Neural cell (in vitro differentiated cells): ENCODE measurements at regions not wholly inside any gene's neighbourhood (a gene's known extent, or its start where the extent isn't known, plus 50 kb on each side); places are given as distances from the start of the nearest gene placed in this dataset.

ENCODE experiments used
- H2AFZ ChIP-seq: fragments of 200-600, 300-800 bp; sonication (generic), shearing (Covaris generic); 2 replicates; pipeline ENCODE4 v1.6.0; 2014; ENCODE audit warnings: low read depth, mild to moderate bottlenecking, antibody characterized with exemption, low read length, moderate library complexity
- H3F3A ChIP-seq: fragments of 200-600 bp; shearing (Covaris generic); 2 replicates; pipeline ENCODE4 v1.6.1; 2016; ENCODE audit warnings: mild to moderate bottlenecking, moderate library complexity, mixed read lengths, antibody characterized with exemption, low read length; ENCODE audit not compliant: insufficient read depth, poor library complexity, severe bottlenecking
- H3K27ac ChIP-seq: fragments of 200-600, 300-800 bp; sonication (generic), shearing (Covaris generic); 2 replicates; pipeline ENCODE4 v1.5.1; 2014; ENCODE audit warnings: mild to moderate bottlenecking, low read length, moderate library complexity
- H3K27me3 ChIP-seq: fragments of 300-800, 200-600 bp; sonication (generic), shearing (Covaris generic); 2 replicates; pipeline ENCODE4 v1.6.0; 2014; ENCODE audit warnings: mild to moderate bottlenecking, low read depth, low read length, moderate library complexity; ENCODE audit not compliant: insufficient read depth
- H3K36me3 ChIP-seq: fragments of 300-800, 200-600 bp; sonication (generic), shearing (Covaris generic); 2 replicates; pipeline ENCODE4 v1.5.1; 2014; ENCODE audit warnings: mild to moderate bottlenecking, antibody characterized with exemption, low read length, moderate library complexity; ENCODE audit not compliant: insufficient read depth
- H3K4me2 ChIP-seq: fragments of 300-800, 200-600 bp; sonication (generic), shearing (Covaris generic); 2 replicates; pipeline ENCODE4 v1.6.0; 2014; ENCODE audit warnings: mild to moderate bottlenecking, low read length
- H3K4me3 ChIP-seq: fragments of 300-800, 200-600 bp; sonication (generic), shearing (Covaris generic); 2 replicates; pipeline ENCODE4 v1.5.1; 2014; ENCODE audit warnings: mild to moderate bottlenecking, low read length, moderate library complexity
- H3K79me2 ChIP-seq: fragments of 200-600 bp; shearing (Covaris generic); replicated peaks from 2 replicates; pipeline ENCODE4 v1.6.0; 2014; ENCODE audit warnings: mild to moderate bottlenecking, low read length, moderate library complexity; ENCODE audit not compliant: insufficient read depth
- H3K9ac ChIP-seq: fragments of 300-800, 200-600 bp; sonication (generic), shearing (Covaris generic); 2 replicates; pipeline ENCODE4 v1.6.1; 2016; ENCODE audit warnings: mild to moderate bottlenecking, low read length, mixed read lengths
- H3K9me2 ChIP-seq: fragments of 200-600 bp; shearing (Covaris generic); 2 replicates; pipeline ENCODE4 v1.6.1; 2016; ENCODE audit warnings: mild to moderate bottlenecking, low read length, mixed read lengths; ENCODE audit not compliant: insufficient read depth
- H3K9me3 ChIP-seq: fragments of 200-600, 300-800 bp; sonication (generic), shearing (Covaris generic); 2 replicates; pipeline ENCODE4 v1.6.1; 2016; ENCODE audit warnings: mild to moderate bottlenecking, mixed run types, low read length, moderate library complexity, mixed read lengths
- H4K20me1 ChIP-seq: fragments of 200-600 bp; shearing (Covaris generic); 2 replicates; pipeline ENCODE4 v1.6.1; 2016; ENCODE audit warnings: mild to moderate bottlenecking, mixed run types; ENCODE audit not compliant: insufficient read depth
- CTCF ChIP-seq: fragments of 450-650 bp; IDR thresholded peaks from 2 replicates; pipeline ENCODE4 v1.5.1; 2014; ENCODE audit warnings: antibody characterized with exemption, mild to moderate bottlenecking, moderate library complexity; ENCODE audit not compliant: poor library complexity, severe bottlenecking
- EP300 ChIP-seq: fragments of 450-650 bp; conservative IDR thresholded peaks from 2 replicates; pipeline ENCODE4 v1.6.1; 2014; ENCODE audit warnings: antibody characterized with exemption, mild to moderate bottlenecking, moderate library complexity; ENCODE audit not compliant: poor library complexity, severe bottlenecking
- EZH2 ChIP-seq: fragments of 200-600, 300-800 bp; shearing (Covaris generic), sonication (generic); IDR thresholded peaks from 2 replicates; pipeline ENCODE4 v1.6.1; 2014; ENCODE audit warnings: antibody characterized with exemption, low read length, borderline replicate concordance, mild to moderate bottlenecking; ENCODE audit not compliant: insufficient read depth, poor library complexity, severe bottlenecking
- MXI1 ChIP-seq: fragments of 450-650 bp; conservative IDR thresholded peaks from 2 replicates; pipeline ENCODE4 v1.6.1; 2014; ENCODE audit warnings: antibody characterized with exemption, mild to moderate bottlenecking; ENCODE audit not compliant: poor library complexity, severe bottlenecking
- POLR2AphosphoS5 ChIP-seq: IDR thresholded peaks from 2 replicates; pipeline ENCODE4 v1.6.1; 2012
- RAD21 ChIP-seq: fragments of 450-650 bp; conservative IDR thresholded peaks from 2 replicates; pipeline ENCODE4 v1.6.1; 2014; ENCODE audit warnings: antibody characterized with exemption, mild to moderate bottlenecking, moderate library complexity
- REST ChIP-seq: IDR thresholded peaks from 2 replicates; pipeline ENCODE4 v1.6.1; 2012; ENCODE audit warnings: borderline replicate concordance
- SMC3 ChIP-seq: fragments of 450-650 bp; conservative IDR thresholded peaks from 2 replicates; pipeline ENCODE4 v1.6.1; 2014; ENCODE audit warnings: antibody characterized with exemption, mild to moderate bottlenecking, moderate library complexity; ENCODE audit not compliant: poor library complexity
- TAF1 ChIP-seq: IDR thresholded peaks from 2 replicates; pipeline ENCODE4 v1.6.1; 2012; ENCODE audit warnings: low read depth

- no peaks in the 10 kb centered on the region for H3K79me2 ChIP-seq
- H3K36me3 ChIP-seq, result no peaks in the 10 kb centered on the region
- TF ChIP-seq REST, result no peak
- no peak for TF ChIP-seq POLR2AphosphoS5
- TF ChIP-seq RAD21, result no peak
- TF ChIP-seq MXI1, result no peak
- TF ChIP-seq EZH2, result no peak
- no peak for TF ChIP-seq SMC3
- no peak for TF ChIP-seq EP300
- TF ChIP-seq CTCF, result no peak
- TF ChIP-seq TAF1, result no peak
- H3K9me2 ChIP-seq, result no peaks in the 10 kb centered on the region
- H3K4me3 ChIP-seq, result no peak overlapping the region
- no peaks in the 10 kb centered on the region for H3K9me3 ChIP-seq
- no peaks in the 10 kb centered on the region for H3K27me3 ChIP-seq
- H2AFZ ChIP-seq, result no peak overlapping the region
- no peaks in the 10 kb centered on the region for H3F3A ChIP-seq
- H3K4me2 ChIP-seq, result no peak overlapping the region
- H3K27ac ChIP-seq, result no peak overlapping the region
- H3K9ac ChIP-seq, result no peak overlapping the region
- H4K20me1 ChIP-seq, result no peaks in the 10 kb centered on the region
Measured at GRCh38 chr13:106311004-106311403, 224.5 kb downstream of the EFNB2 start.

GRCh38 chr13:106310291-106310865 lies 225.1 kb downstream of the EFNB2 start:
- Histone ChIP-seq H3K36me3 (no peaks in the 10 kb centered on the region), H2AFZ (no peak overlapping the region), H3K4me2 (no peak overlapping the region), H3K9ac (no peak overlapping the region), H3K9me3 (no peaks in the 10 kb centered on the region), H3K27me3 (no peaks in the 10 kb centered on the region), H4K20me1 (no peaks in the 10 kb centered on the region), H3F3A (no peaks in the 10 kb centered on the region), H3K4me3 (no peak overlapping the region), H3K79me2 (no peaks in the 10 kb centered on the region), H3K27ac (no peak overlapping the region), H3K9me2 (no peaks in the 10 kb centered on the region)
- TF ChIP-seq CTCF (no peak), EZH2 (no peak), POLR2AphosphoS5 (no peak), EP300 (no peak), RAD21 (no peak), MXI1 (no peak), REST (no peak), TAF1 (no peak), SMC3 (no peak)
